Neutrophil (primary cell): ENCODE measurements at regions not wholly inside any gene's neighbourhood (a gene's known extent, or its start where the extent isn't known, plus 50 kb on each side); places are given as distances from the start of the nearest gene placed in this dataset.

Source experiments
- H3K27ac ChIP-seq: fragments of 200-600 bp; sonication (generic); 2 replicates; pipeline ENCODE4 v1.5.1; 2016; ENCODE audit warnings: mild to moderate bottlenecking, moderate library complexity
- H3K27me3 ChIP-seq: fragments of 200-600 bp; sonication (generic); 2 replicates; pipeline ENCODE4 v1.6.0; 2016; ENCODE audit warnings: mild to moderate bottlenecking
- H3K36me3 ChIP-seq: fragments of 200-600 bp; sonication (generic); 2 replicates; pipeline ENCODE4 v1.5.1; 2017
- H3K4me1 ChIP-seq, 2 experiments: fragments of 200-600 bp in 1 of 2; sonication (generic) in 1 of 2; 1 replicate in 1 of 2; 2 replicates in 1 of 2; pipeline versions ENCODE4 v1.5.1 to v1.6.1; 2013 to 2016; ENCODE audit warnings: low read depth in 1 of 2, low read length in 1 of 2, mild to moderate bottlenecking in 1 of 2, moderate library complexity in 1 of 2; ENCODE audit not compliant: control insufficient read depth in 1 of 2, insufficient read depth in 1 of 2
- H3K4me3 ChIP-seq, 2 experiments: fragments of 200-600 bp in 1 of 2; sonication (generic) in 1 of 2; 1 replicate in 1 of 2; 2 replicates in 1 of 2; pipeline ENCODE4 v1.5.1; 2013 to 2016; ENCODE audit warnings: low read depth in 1 of 2, low read length in 1 of 2, mild to moderate bottlenecking in 1 of 2, moderate library complexity in 1 of 2
- H3K9me3 ChIP-seq: fragments of 200-600 bp; sonication (generic); 2 replicates; pipeline ENCODE4 v1.5.1; 2016
- TF ChIP-seq, protein P1 (sequence below): fragments of 200-600 bp; sonication (generic); IDR thresholded peaks from 2 replicates; pipeline ENCODE4 v1.5.1; 2016; ENCODE audit warnings: antibody characterized with exemption

DNA sequence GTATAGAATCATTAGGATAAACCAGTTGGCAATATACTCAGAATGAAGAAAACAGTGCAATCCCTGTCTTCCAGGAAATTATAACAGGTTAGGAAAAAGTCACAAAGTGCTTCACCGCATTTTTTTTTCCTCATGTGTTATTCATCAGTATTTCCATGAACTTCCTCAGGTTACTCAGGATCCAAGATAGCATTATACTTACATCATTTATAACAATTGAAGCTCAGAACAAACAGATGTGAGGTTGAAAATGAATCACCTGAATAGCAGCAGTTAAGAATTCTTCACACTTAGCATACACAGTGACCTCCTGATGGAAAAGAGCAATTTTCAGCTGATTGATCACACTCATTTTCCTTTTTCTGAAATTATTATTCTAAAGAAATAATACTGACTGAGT lies 1040.7 kb upstream of the B3GALT2 start:
- Histone ChIP-seq H3K36me3 (no peaks in the 10 kb centered on the region), H3K27me3 (no peaks in the 10 kb centered on the region), H3K4me1 (no peaks in the 10 kb centered on the region), H3K27ac (no peak overlapping the region), H3K4me3 (no peak overlapping the region), H3K9me3 (no peaks in the 10 kb centered on the region)
- TF ChIP-seq, protein P1, sequence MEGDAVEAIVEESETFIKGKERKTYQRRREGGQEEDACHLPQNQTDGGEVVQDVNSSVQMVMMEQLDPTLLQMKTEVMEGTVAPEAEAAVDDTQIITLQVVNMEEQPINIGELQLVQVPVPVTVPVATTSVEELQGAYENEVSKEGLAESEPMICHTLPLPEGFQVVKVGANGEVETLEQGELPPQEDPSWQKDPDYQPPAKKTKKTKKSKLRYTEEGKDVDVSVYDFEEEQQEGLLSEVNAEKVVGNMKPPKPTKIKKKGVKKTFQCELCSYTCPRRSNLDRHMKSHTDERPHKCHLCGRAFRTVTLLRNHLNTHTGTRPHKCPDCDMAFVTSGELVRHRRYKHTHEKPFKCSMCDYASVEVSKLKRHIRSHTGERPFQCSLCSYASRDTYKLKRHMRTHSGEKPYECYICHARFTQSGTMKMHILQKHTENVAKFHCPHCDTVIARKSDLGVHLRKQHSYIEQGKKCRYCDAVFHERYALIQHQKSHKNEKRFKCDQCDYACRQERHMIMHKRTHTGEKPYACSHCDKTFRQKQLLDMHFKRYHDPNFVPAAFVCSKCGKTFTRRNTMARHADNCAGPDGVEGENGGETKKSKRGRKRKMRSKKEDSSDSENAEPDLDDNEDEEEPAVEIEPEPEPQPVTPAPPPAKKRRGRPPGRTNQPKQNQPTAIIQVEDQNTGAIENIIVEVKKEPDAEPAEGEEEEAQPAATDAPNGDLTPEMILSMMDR = no peak

DNA sequence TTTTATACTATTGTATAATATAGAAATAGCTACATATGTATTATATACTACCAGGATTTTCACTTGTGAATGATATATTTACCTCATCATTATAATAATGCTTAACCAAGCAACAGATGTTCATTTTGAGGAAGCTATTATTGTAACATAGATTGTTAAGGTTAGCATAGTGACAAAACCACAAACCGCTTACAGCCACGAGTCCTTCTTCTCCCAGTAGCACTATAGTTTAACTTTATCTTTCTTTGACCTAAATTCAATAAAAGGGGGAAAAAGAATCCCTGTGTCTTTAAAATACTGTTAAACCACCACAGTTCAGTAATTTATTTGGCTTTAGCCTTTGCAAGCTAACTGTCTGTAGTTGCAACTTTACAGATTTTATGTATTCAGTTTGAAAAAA lies 1039.4 kb upstream of the B3GALT2 start:
- TF ChIP-seq, protein P1 = no peak
- no peaks in the 10 kb centered on the region for H3K36me3 ChIP-seq
- no peak overlapping the region for H3K27ac ChIP-seq
- no peak overlapping the region for H3K4me3 ChIP-seq
- no peaks in the 10 kb centered on the region for H3K27me3 ChIP-seq
- H3K4me1 ChIP-seq = no peaks in the 10 kb centered on the region
- no peaks in the 10 kb centered on the region for H3K9me3 ChIP-seq

DNA sequence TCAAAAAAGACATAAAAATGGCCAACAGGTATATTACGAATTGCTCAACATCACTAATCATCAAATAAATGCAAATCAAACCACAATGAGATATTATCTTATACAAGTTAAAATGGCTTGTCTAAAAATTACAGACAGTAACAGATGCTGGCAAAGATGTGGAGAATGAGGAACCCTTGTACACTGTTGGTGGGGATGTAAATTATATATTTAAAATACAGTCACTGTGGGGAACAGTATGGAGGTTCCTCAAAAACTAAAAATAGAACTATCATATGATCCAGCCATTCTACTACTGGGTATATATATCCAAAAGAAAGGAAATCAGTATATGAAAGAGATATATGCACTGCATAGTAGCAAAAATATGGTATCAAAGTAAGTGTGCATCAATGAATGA lies 1037.2 kb upstream of the B3GALT2 start:
- no peaks in the 10 kb centered on the region for H3K9me3 ChIP-seq
- H3K27me3 ChIP-seq = no peaks in the 10 kb centered on the region
- H3K4me1 ChIP-seq = no peaks in the 10 kb centered on the region
- H3K27ac ChIP-seq = no peak overlapping the region
- no peak overlapping the region for H3K4me3 ChIP-seq
- H3K36me3 ChIP-seq = no peaks in the 10 kb centered on the region
- TF ChIP-seq, protein P1 = no peak

DNA sequence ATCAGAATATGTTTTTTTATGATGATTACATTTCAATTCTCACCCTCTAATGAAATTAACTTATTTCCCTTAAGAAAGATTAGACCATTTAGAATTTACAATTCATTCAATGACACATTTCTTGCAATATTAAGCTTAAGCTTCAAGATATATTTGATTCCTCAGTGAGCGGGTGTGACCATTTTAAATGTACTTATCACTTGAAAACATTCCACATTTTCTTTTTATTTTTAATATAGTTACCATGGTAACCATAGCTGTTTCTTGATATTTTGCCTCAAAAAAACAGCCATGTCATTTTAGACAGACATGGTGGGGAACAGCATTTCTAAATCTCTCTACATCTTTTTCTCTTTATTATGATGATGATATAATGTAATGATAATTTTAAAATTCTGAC lies 1029.0 kb upstream of the B3GALT2 start:
- H3K4me1 ChIP-seq = no peaks in the 10 kb centered on the region
- TF ChIP-seq, protein P1 = no peak

DNA sequence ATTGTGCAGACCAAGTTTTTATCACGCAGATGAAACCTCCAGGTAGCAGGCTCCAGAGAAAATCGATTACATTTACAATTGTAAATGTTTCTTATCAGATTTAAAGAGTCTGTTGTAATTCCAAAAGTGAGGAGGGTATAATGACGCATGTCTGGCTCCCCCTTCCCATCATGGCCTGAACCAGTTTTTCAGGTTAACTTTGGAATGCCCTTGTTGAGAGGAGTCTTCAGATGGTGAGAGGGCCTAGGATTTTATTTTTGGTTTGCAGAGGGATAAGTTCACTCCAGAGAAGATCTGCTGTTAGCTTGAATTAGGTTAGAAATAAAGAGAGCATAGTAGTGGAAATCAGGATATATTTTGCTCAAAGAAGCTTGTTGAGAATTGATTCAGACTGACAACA lies 1028.3 kb upstream of the B3GALT2 start:
- TF ChIP-seq, protein P1 = no peak
- H3K27ac ChIP-seq = no peak overlapping the region
- H3K4me1 ChIP-seq = no peaks in the 10 kb centered on the region

More for the DNA sequence above, 1029.0 kb upstream of the B3GALT2 start:
- no peaks in the 10 kb centered on the region for H3K36me3 ChIP-seq
- H3K9me3 ChIP-seq = no peaks in the 10 kb centered on the region
- H3K27ac ChIP-seq = no peak overlapping the region
- H3K4me3 ChIP-seq = no peak overlapping the region
- H3K27me3 ChIP-seq = no peaks in the 10 kb centered on the region

DNA sequence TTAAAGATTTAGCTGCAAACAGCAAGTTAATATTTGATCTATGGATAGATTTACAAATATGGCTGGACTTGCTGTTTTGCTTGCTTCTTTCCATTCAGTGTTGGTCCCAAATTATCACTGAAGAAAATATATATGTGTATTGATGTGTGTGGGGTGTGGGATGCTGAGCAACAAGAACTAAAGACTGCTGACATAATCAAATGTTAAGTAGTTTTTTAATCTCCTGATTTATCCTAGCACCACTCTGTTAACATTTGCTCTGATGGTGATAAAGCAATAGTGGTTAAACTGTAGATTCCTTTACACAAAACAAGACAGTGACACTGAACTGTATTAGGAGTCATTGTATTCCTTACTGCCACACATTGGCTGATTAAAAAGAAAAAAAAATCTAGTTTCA lies 1023.5 kb upstream of the B3GALT2 start:
- TF ChIP-seq, protein P1 = no peak
- H3K27me3 ChIP-seq = no peaks in the 10 kb centered on the region

More for the DNA sequence above, 1028.3 kb upstream of the B3GALT2 start:
- H3K36me3 ChIP-seq = no peaks in the 10 kb centered on the region
- H3K9me3 ChIP-seq = no peaks in the 10 kb centered on the region
- no peak overlapping the region for H3K4me3 ChIP-seq
- H3K27me3 ChIP-seq = no peaks in the 10 kb centered on the region

More for the DNA sequence above, 1023.5 kb upstream of the B3GALT2 start:
- Histone ChIP-seq H3K4me1 (no peaks in the 10 kb centered on the region), H3K9me3 (no peaks in the 10 kb centered on the region), H3K27ac (no peak overlapping the region), H3K4me3 (no peak overlapping the region), H3K36me3 (no peaks in the 10 kb centered on the region)
